ENCODE measurements at regions not wholly inside any gene's neighbourhood (a gene's known extent, or its start where the extent isn't known, plus 50 kb on each side); places are given as distances from the start of the nearest gene placed in this dataset.
A peak's percentile ranks its signal among the peaks of the same experiment; 100 is the strongest.
"Not testable (repeated sequence)": the region's sequence is repeated elsewhere in the genome, so short reads cannot be mapped to it uniquely, and the experiment has no call there.

DNA sequence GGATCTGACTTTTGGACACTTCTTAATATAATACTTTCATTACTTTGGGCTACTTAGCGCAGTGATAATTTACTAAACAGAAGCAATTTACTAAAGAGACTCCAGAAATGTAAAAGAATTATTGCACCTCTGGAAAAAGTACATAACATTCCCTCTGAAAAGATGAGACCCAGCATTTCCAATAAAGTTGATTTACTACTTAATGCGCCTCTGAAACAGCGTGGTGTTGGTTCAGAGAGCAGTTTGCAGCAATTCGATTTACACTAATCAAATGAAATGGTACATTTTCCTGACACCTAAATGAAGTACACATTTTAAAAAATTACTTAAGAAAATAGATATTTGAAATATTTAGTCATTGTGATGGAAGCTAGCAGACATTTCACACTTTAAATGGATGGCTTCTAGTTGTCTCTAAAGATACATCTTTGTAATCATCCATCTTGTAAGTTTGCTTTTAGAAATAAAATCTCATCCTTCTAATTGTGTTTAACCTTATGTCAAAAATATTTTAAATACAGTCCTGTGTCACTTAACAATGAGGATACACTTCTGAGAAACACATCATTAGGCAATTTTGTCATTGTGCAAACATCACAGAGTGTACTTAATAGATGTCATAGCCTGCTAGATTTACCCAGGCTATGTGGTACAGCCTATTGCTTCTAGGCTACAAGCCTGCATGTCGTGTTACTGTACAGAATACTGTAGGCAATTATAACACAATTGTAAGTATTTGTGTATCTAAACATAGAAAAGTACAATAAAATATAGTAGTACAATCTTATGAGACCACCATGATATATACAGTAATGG is 284.6 kb upstream of the UBE2E3 start:
- WGBS, 2 donors, result 81 to 87% methylated on average over 5 of the region's 5 CpGs
- Histone ChIP-seq H3K27ac (no peak overlapping the region), H3K36me3 (no peaks in the 10 kb centered on the region), H3K27me3 (no peaks in the 10 kb centered on the region), H3K9me3 (no peaks in the 10 kb centered on the region), H3K4me3 (peak overlapping the region in 1 of 4 donors; percentile 6), H3K4me1 (peaks cover 0 to 10% (median 3%) of the 10 kb centered on the region in 4 donors)
- TF ChIP-seq, protein P1, sequence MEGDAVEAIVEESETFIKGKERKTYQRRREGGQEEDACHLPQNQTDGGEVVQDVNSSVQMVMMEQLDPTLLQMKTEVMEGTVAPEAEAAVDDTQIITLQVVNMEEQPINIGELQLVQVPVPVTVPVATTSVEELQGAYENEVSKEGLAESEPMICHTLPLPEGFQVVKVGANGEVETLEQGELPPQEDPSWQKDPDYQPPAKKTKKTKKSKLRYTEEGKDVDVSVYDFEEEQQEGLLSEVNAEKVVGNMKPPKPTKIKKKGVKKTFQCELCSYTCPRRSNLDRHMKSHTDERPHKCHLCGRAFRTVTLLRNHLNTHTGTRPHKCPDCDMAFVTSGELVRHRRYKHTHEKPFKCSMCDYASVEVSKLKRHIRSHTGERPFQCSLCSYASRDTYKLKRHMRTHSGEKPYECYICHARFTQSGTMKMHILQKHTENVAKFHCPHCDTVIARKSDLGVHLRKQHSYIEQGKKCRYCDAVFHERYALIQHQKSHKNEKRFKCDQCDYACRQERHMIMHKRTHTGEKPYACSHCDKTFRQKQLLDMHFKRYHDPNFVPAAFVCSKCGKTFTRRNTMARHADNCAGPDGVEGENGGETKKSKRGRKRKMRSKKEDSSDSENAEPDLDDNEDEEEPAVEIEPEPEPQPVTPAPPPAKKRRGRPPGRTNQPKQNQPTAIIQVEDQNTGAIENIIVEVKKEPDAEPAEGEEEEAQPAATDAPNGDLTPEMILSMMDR (IDR thresholded peaks at IDR 0.05), result no peak
- TF ChIP-seq EP300 (IDR thresholded peaks at IDR 0.05) (no peak), POLR2A (IDR thresholded peaks at IDR 0.05) (no peak), POLR2AphosphoS5 (IDR thresholded peaks at IDR 0.05) (no peak)
- intact Hi-C loops (cut with DNase I), result no loop called here
- no peak for DNase-seq

DNA sequence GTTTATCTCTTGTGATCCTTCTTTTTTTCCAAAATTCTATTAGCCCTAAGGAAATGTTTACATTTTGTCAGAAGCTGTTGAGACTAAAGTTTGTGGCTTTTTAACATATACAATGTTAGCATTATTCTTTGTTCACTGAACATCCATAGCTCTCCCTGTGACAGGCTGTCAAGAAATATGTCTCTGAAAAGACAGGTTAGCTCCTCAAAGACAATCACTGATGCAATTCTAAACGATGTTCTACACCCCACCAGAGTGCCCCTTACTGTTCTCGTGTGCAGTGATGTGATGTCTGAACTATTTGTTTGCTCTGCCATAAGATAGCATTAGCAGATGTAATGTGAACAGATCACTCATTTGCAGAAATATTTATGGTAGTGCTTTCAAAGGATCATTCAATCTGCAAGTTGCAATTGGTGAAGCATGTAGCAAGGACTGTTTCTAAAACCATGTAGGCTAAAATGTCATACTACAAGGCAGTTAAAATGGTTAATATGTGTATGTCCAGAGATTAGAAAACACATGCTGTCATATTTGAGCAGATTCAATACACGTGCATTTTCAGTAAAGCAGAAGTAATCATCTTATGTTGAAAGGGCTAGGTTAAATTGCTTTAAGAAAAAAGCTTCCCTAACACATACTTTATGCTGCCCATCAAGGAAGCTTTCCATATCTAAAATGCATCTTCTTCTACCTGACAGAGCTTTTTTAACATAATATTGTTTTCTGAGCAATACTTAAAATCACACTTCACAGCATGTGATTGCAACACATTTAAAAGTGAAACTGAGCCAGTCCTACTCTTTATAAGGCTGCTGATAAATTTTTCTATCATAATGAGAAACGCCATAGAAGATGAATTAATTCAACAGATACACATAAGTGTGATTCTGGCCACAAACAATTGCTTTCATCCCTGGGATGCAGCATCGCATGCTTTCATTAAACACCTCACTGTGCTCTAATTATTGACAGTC is 285.7 kb upstream of the UBE2E3 start:
- Histone ChIP-seq H3K27me3 (no peaks in the 10 kb centered on the region), H3K4me3 (peak overlapping the region in 1 of 4 donors; percentile 6), H3K4me1 (peaks cover 0 to 10% (median 3%) of the 10 kb centered on the region in 4 donors), H3K9me3 (no peaks in the 10 kb centered on the region), H3K27ac (no peak overlapping the region), H3K36me3 (no peaks in the 10 kb centered on the region)
- WGBS, 2 donors, result 51 to 58% methylated on average over 5 of the region's 5 CpGs
- TF ChIP-seq POLR2A (IDR thresholded peaks at IDR 0.05) (no peak), EP300 (IDR thresholded peaks at IDR 0.05) (no peak), POLR2AphosphoS5 (IDR thresholded peaks at IDR 0.05) (no peak)
- TF ChIP-seq, protein P1 (IDR thresholded peaks at IDR 0.05), result no peak
- DNase-seq, result no peak
- intact Hi-C loops (cut with DNase I), result no loop called here

DNA sequence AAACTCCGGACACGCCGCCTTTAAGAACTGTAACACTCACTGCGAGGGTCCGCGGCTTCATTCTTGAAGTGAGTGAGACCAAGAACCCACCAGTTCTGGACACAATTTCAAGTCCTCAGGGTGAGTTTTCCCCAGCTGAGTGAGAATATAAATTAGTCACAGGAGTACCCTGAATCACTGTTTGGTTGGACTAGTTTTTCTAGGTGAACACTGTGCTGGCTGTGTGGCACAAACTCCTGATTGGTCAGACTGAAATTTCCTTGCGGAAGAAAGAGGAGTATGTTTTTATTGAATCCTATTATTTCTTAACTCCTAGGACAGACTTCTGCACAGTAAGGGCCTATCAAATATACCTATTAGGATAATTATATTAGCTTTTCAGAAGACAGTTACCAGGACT is 288.1 kb upstream of the UBE2E3 start:
- H3K36me3 ChIP-seq, result no peaks in the 10 kb centered on the region
- TF ChIP-seq POLR2AphosphoS5 (IDR thresholded peaks at IDR 0.05), result no peak
- TF ChIP-seq EP300 (IDR thresholded peaks at IDR 0.05), result no peak
- TF ChIP-seq, protein P1 (IDR thresholded peaks at IDR 0.05), result no peak
- no peak for TF ChIP-seq POLR2A (IDR thresholded peaks at IDR 0.05)
- no peak for DNase-seq
- no peaks in the 10 kb centered on the region for H3K27me3 ChIP-seq
- no peaks in the 10 kb centered on the region for H3K9me3 ChIP-seq
- peaks cover 0 to 10% (median 3%) of the 10 kb centered on the region in 4 donors for H3K4me1 ChIP-seq
- H3K27ac ChIP-seq, result no peak overlapping the region
- H3K4me3 ChIP-seq, result no peak overlapping the region
- 88 to 89% methylated on average over 7 of the region's 7 CpGs for WGBS, 2 donors
- intact Hi-C loops (cut with DNase I), result no loop called here

DNA sequence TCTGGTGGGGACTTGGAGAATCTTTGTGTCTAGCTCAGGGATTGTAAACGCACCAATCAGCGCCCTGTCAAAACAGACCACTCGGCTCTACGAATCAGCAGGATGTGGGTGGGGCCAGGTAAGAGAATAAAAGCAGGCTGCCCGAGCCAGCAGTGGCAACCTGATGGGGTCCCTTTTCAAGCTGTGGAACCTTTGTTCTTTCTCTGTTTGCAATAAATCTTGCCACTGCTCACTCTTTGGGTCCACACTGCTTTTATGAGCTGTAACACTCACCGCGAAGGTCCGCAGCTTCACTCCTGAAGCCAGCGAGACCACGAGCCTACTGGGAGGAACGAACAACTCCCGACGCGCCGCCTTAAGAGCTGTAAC is 288.6 kb upstream of the UBE2E3 start:
- H3K4me3 ChIP-seq; H3K27ac ChIP-seq; intact Hi-C loops (cut with DNase I); H3K4me1 ChIP-seq; H3K36me3 ChIP-seq; DNase-seq; H3K27me3 ChIP-seq; H3K9me3 ChIP-seq: not testable (repeated sequence)
- WGBS, 2 donors, result 87 to 94% methylated on average over 15 of the region's 15 CpGs

DNA sequence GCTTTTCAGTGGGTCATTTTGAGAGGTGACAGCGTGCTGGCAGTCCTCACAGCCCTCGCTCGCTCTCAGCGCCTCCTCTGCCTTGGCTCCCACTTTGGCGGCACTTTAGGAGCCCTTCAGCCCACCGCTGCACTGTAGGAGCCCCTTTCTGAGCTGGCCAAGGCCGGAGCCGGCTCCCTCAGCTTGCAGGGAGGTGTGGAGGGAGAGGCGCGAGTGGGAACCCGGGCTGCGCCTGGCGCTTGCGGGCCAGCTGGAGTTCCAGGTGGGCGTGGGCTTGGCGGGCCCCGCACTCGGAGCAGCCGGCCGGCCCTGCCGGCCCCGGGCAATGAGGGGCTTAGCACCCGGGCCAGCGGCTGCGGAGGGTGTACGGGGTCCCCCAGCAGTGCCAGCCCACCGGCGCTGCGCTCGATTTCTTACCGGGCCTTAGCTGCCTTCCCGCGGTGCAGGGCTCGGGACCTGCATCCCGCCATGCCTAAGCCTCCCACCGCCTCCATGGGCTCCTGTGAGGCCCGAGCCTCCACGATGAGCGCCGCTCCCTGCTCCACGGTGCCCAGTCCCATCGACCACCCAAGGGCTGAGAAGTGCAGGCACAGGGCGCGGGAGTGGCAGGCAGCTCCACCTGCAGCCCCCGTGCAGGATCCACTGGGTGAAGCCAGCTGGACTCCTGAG is 289.1 kb upstream of the UBE2E3 start:
- H3K4me3 ChIP-seq; H3K4me1 ChIP-seq; H3K9me3 ChIP-seq; H3K36me3 ChIP-seq; DNase-seq; intact Hi-C loops (cut with DNase I); H3K27ac ChIP-seq; H3K27me3 ChIP-seq: not testable (repeated sequence)
- WGBS, 2 donors, result 96% methylated on average over 45 of the region's 45 CpGs

Measured in sigmoid colon (tissue), 6 donors.